ENCODE measurements at regions not wholly inside any gene's neighbourhood (a gene's known extent, or its start where the extent isn't known, plus 50 kb on each side); places are given as distances from the start of the nearest gene placed in this dataset.

DNA sequence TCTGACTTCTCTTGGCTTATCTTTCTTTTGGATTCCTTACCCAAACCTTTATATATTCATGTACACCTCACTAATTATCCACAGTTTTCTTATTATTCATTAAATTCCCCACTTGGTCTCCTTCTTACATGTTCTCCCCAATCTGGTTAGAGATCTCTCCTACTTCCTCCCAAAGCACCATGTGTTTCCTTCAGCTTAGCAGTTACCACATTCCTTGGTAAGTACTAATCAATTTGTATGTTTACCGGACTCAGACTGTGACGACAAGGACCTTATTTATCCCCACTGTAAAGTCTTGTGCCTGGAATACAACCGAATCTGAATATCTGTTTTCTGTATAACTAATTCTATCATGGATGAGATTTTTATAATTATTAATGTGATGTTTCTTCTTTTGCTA lies 389.5 kb downstream of the KCNJ2 start:
- Histone ChIP-seq H3K9me3 (ENCODE audit: insufficient read depth, low read depth, low read length) (no peaks in the 10 kb centered on the region; the same call in 1 of the 2 replicates), H3K9me2 (replicated peaks; ENCODE audit: low read depth, low read length) (no peaks in the 10 kb centered on the region), H3K79me2 (ENCODE audit: insufficient read depth, low read length) (no peaks in the 10 kb centered on the region), H3K4me3 (ENCODE audit: low read length, poor library complexity, severe bottlenecking) (no peak overlapping the region), H3K36me3 (ENCODE audit: insufficient read depth, low read length) (no peaks in the 10 kb centered on the region), H4K20me1 (ENCODE audit: insufficient read depth, low read length, poor library complexity, severe bottlenecking) (no peaks in the 10 kb centered on the region), H3K27me3 (ENCODE audit: insufficient read depth, low read length, poor library complexity, severe bottlenecking) (no peaks in the 10 kb centered on the region), H2AFZ (ENCODE audit: low read length) (no peak overlapping the region), H3K4me1 (ENCODE audit: insufficient read depth, low read length, poor library complexity, severe bottlenecking) (no peaks in the 10 kb centered on the region), H3F3A (ENCODE audit: low read depth) (no peaks in the 10 kb centered on the region), H3K4me2 (ENCODE audit: low read depth, low read length, poor library complexity, severe bottlenecking) (no peak overlapping the region), H3K9ac (ENCODE audit: low read depth, low read length, poor library complexity, severe bottlenecking) (no peak overlapping the region)
- TF ChIP-seq, protein P1, sequence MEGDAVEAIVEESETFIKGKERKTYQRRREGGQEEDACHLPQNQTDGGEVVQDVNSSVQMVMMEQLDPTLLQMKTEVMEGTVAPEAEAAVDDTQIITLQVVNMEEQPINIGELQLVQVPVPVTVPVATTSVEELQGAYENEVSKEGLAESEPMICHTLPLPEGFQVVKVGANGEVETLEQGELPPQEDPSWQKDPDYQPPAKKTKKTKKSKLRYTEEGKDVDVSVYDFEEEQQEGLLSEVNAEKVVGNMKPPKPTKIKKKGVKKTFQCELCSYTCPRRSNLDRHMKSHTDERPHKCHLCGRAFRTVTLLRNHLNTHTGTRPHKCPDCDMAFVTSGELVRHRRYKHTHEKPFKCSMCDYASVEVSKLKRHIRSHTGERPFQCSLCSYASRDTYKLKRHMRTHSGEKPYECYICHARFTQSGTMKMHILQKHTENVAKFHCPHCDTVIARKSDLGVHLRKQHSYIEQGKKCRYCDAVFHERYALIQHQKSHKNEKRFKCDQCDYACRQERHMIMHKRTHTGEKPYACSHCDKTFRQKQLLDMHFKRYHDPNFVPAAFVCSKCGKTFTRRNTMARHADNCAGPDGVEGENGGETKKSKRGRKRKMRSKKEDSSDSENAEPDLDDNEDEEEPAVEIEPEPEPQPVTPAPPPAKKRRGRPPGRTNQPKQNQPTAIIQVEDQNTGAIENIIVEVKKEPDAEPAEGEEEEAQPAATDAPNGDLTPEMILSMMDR (conservative IDR thresholded peaks at IDR 0.05; ENCODE audit: low read length): no peak
- TF ChIP-seq EZH2phosphoT487 (IDR thresholded peaks at IDR 0.05; ENCODE audit: borderline replicate concordance): no peak

DNA sequence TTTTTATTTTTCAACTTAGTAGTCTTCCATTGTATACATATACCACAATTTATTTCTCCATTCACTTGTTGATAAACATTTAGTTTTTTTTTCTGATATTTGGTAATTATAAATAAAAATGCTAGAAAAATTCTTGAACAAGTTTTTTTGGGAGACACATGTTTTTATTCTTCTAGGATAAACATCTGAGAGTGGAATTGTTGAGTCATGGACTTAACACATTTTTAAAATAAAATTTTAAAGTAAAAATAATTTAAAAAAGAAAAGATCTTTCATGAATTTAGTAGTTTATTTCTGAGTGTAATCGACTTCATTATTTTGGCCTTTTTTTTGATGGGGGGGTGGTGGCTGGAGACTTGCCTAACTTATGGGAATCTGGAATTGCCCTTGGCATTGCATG lies 391.1 kb downstream of the KCNJ2 start:
- no peaks in the 10 kb centered on the region for H3F3A ChIP-seq (ENCODE audit: low read depth)
- H3K36me3 ChIP-seq (ENCODE audit: insufficient read depth, low read length): no peaks in the 10 kb centered on the region
- no peaks in the 10 kb centered on the region for H4K20me1 ChIP-seq (ENCODE audit: insufficient read depth, low read length, poor library complexity, severe bottlenecking)
- TF ChIP-seq, protein P1 (conservative IDR thresholded peaks at IDR 0.05; ENCODE audit: low read length): no peak
- no peak for TF ChIP-seq EZH2phosphoT487 (IDR thresholded peaks at IDR 0.05; ENCODE audit: borderline replicate concordance)
- H3K79me2 ChIP-seq (ENCODE audit: insufficient read depth, low read length): no peaks in the 10 kb centered on the region
- no peaks in the 10 kb centered on the region for H3K27me3 ChIP-seq (ENCODE audit: insufficient read depth, low read length, poor library complexity, severe bottlenecking)
- H3K9me3 ChIP-seq (ENCODE audit: insufficient read depth, low read depth, low read length): no peaks in the 10 kb centered on the region; the same call in 1 of the 2 replicates
- no peak overlapping the region for H3K9ac ChIP-seq (ENCODE audit: low read depth, low read length, poor library complexity, severe bottlenecking)
- H3K4me3 ChIP-seq (ENCODE audit: low read length, poor library complexity, severe bottlenecking): no peak overlapping the region
- H2AFZ ChIP-seq (ENCODE audit: low read length): no peak overlapping the region
- no peaks in the 10 kb centered on the region for H3K4me1 ChIP-seq (ENCODE audit: insufficient read depth, low read length, poor library complexity, severe bottlenecking)
- no peaks in the 10 kb centered on the region for H3K9me2 ChIP-seq (replicated peaks; ENCODE audit: low read depth, low read length)
- no peak overlapping the region for H3K4me2 ChIP-seq (ENCODE audit: low read depth, low read length, poor library complexity, severe bottlenecking)

DNA sequence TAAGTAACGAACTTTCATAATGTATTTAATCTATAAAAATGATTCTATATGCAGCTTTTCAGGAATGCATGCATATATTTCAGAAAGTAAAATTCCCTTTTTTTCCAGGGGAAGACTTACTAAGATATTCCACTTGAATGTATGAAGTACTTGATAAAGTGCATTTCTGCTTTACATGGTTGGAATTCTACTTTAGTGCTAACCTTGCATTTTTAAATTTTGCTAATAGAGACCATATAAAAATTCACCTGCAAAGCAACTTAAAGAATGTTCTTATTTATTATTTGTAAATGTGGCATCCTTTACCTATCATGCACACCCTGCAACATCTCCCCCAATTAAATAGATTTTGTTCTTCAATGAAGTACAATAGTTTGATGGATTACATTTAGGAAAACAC lies 392.8 kb downstream of the KCNJ2 start:
- Histone ChIP-seq H3K36me3 (ENCODE audit: insufficient read depth, low read length) (no peaks in the 10 kb centered on the region), H2AFZ (ENCODE audit: low read length) (no peak overlapping the region)

More for the DNA sequence above, 392.8 kb downstream of the KCNJ2 start:
- H3K9me2 ChIP-seq (replicated peaks; ENCODE audit: low read depth, low read length): no peaks in the 10 kb centered on the region
- H3K4me3 ChIP-seq (ENCODE audit: low read length, poor library complexity, severe bottlenecking): no peak overlapping the region
- TF ChIP-seq, protein P1 (conservative IDR thresholded peaks at IDR 0.05; ENCODE audit: low read length): no peak
- no peak for TF ChIP-seq EZH2phosphoT487 (IDR thresholded peaks at IDR 0.05; ENCODE audit: borderline replicate concordance)
- H3K4me1 ChIP-seq (ENCODE audit: insufficient read depth, low read length, poor library complexity, severe bottlenecking): no peaks in the 10 kb centered on the region
- no peaks in the 10 kb centered on the region for H3F3A ChIP-seq (ENCODE audit: low read depth)
- no peaks in the 10 kb centered on the region for H3K79me2 ChIP-seq (ENCODE audit: insufficient read depth, low read length)
- H3K9ac ChIP-seq (ENCODE audit: low read depth, low read length, poor library complexity, severe bottlenecking): no peak overlapping the region
- H3K9me3 ChIP-seq (ENCODE audit: insufficient read depth, low read depth, low read length): no peaks in the 10 kb centered on the region; the same call in 1 of the 2 replicates
- H4K20me1 ChIP-seq (ENCODE audit: insufficient read depth, low read length, poor library complexity, severe bottlenecking): no peaks in the 10 kb centered on the region
- no peaks in the 10 kb centered on the region for H3K27me3 ChIP-seq (ENCODE audit: insufficient read depth, low read length, poor library complexity, severe bottlenecking)
- no peak overlapping the region for H3K4me2 ChIP-seq (ENCODE audit: low read depth, low read length, poor library complexity, severe bottlenecking)

All from Loucy (cell line).